ENCODE measurements at regions not wholly inside any gene's neighbourhood (a gene's known extent, or its start where the extent isn't known, plus 50 kb on each side); places are given as distances from the start of the nearest gene placed in this dataset.
A peak's percentile ranks its signal among the peaks of the same experiment; 100 is the strongest.
"Not testable (repeated sequence)": the region's sequence is repeated elsewhere in the genome, so short reads cannot be mapped to it uniquely, and the experiment has no call there.

DNA sequence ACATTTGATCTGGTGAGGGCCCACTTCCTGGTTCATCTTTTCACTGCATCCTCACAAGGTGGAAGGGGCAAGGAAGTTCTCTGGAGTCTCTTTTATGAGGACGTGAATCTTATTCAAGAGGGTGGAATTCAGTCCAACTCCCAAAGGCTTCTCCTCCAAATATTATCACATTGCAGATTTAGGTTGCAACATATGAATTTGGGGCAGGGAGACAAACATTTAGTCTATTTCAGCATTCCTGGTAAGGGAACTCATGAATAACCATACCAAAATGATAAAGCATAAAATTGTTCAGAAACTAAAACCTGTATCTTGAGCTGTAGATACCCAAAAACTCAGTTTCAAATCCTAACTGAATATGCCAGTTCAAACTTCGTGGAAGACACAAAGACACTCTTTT is 246.8 kb downstream of the QDPR start:
- Mint-ChIP-seq H3K27me3 (peaks cover 44% of the 10 kb centered on the region), H3K4me1 (no peaks in the 10 kb centered on the region), H3K27ac (no peak overlapping the region), H3K9me3 (no peaks in the 10 kb centered on the region), H3K36me3 (ENCODE audit: low read depth) (no peaks in the 10 kb centered on the region), H3K4me3 (no peak overlapping the region)
- ATAC-seq (replicated peaks) = no peak

DNA sequence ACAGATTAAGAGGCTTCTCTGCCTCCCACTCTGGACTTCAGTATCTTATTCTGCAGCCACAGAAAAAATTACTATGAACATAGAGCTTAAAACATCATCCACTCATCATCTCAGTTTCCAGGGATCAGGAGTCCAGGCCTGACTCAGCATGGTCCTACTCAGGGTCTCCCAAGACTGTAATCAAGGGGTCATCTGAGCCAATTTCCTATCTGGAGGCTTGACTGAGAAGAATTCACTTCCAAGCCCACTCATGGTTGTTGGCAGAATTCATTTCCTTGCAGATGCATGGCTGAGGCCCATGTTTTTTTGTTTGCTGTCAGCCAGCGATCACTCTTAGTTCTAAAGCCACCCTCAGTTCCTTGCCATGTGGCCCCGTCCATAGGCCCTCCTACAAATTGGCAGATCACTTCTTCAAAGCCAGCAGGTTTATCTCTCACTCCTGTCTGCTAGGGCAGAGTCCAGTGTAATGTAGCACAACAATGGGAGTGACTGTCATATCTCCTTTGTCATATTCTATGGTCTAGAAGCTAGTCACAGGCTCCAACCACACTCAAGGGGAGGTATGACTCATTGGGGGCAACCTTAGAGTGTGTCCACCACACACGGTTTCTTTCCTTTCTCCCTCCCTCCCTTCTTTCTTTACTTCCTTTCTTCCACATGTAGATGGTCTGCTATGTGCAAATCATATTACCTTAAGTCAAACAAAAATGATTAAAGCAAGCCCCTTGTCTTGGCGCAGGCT is 251.6 kb downstream of the QDPR start:
- Mint-ChIP-seq H3K36me3 (ENCODE audit: low read depth) (no peaks in the 10 kb centered on the region), H3K27me3 (peaks cover 17% of the 10 kb centered on the region), H3K9me3 (no peaks in the 10 kb centered on the region), H3K4me1 (no peaks in the 10 kb centered on the region), H3K4me3 (no peak overlapping the region), H3K27ac (no peak overlapping the region)
- ATAC-seq (replicated peaks) = peak; percentile 71

DNA sequence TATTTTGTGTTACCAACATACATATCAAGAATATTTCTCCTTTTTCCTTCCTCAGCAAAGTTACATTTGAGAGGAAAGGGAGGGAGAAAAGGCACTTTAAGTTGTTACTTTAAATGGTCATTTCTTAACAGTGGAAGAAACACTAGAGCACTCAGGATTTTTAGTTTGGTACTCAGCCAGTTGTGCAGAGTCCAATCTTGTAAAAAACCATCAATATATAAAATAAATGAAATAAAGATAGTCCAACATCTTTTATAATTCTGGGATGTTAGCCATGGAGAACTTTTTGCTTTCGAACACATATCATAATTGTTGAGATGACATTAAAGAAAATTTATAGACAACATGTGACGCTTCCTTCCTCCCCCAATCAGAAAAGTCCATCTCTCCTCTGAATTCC is 253.8 kb downstream of the QDPR start:
- ATAC-seq (replicated peaks) = no peak
- Mint-ChIP-seq H3K36me3 (ENCODE audit: low read depth) (no peaks in the 10 kb centered on the region), H3K27ac (no peak overlapping the region), H3K4me3 (no peak overlapping the region), H3K27me3 (peaks cover 19% of the 10 kb centered on the region), H3K9me3 (no peaks in the 10 kb centered on the region), H3K4me1 (no peaks in the 10 kb centered on the region)

DNA sequence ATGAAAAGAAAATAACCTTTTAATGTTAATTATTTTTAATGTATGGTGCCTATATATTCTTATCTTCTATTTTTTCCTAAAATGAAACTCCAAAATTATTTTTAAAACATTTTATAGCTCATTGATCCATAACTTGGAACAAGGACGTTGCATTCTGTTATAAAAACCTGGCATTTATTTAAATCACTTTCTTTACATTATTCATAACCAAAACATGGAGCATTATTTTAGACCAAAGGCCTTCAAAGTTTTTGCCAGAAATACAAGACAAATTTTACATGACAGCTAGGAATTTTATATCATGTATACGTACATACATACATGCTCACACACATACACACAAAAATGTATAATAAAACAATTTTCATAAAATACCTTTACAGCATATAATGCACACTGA is 259.8 kb downstream of the QDPR start:
- Mint-ChIP-seq H3K36me3 (ENCODE audit: low read depth) (no peaks in the 10 kb centered on the region), H3K27ac (no peak overlapping the region), H3K27me3 (peaks cover 28% of the 10 kb centered on the region), H3K9me3 (no peaks in the 10 kb centered on the region), H3K4me1 (no peaks in the 10 kb centered on the region), H3K4me3 (no peak overlapping the region)
- no peak for ATAC-seq (replicated peaks)

DNA sequence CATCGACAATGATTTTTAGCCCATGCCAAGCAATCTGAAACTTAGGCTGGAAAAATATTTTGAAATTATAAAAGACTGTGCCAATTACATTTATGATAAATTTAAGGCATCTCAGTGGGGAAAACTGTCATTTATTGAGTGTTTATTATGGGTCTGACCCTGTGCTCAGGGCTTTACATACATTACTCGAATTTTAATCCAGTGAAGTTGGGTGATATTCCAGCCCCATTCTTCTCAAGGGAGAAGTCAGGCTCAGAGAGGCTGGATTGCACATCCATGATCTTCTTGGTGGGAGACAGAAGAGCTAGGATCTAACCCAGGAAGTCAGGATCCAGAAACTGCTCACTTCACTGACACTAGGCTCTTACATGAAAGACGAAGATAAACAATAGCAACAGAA is 260.8 kb downstream of the QDPR start:
- Mint-ChIP-seq H3K27ac (no peak overlapping the region), H3K36me3 (ENCODE audit: low read depth) (no peaks in the 10 kb centered on the region), H3K27me3 (peaks cover 30% of the 10 kb centered on the region), H3K4me1 (no peaks in the 10 kb centered on the region), H3K4me3 (no peak overlapping the region), H3K9me3 (no peaks in the 10 kb centered on the region)
- ATAC-seq (replicated peaks) = no peak

DNA sequence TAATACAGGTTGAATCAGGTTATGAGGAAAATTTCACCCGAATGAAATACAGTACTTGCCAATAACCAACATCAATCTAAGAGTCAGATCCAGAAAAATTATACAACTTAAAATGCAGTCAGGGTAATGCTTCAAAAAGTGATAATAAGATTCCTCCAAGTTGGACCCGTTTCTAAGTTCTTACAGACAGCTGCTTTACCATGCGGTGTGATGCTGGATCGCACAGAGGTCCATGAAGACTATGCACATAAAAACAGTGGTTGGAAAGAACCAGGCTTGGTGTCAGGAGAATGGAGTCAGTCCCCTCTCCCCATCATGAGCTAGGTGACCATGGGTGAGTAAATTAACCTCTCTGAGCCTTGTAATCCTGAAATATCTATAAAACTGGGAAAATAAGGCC is 261.3 kb downstream of the QDPR start:
- H3K27me3 Mint-ChIP-seq = peaks cover 28% of the 10 kb centered on the region
- no peaks in the 10 kb centered on the region for H3K4me1 Mint-ChIP-seq
- H3K36me3 Mint-ChIP-seq (ENCODE audit: low read depth) = no peaks in the 10 kb centered on the region
- no peaks in the 10 kb centered on the region for H3K9me3 Mint-ChIP-seq
- H3K27ac Mint-ChIP-seq = no peak overlapping the region
- no peak for ATAC-seq (replicated peaks)
- H3K4me3 Mint-ChIP-seq = no peak overlapping the region

DNA sequence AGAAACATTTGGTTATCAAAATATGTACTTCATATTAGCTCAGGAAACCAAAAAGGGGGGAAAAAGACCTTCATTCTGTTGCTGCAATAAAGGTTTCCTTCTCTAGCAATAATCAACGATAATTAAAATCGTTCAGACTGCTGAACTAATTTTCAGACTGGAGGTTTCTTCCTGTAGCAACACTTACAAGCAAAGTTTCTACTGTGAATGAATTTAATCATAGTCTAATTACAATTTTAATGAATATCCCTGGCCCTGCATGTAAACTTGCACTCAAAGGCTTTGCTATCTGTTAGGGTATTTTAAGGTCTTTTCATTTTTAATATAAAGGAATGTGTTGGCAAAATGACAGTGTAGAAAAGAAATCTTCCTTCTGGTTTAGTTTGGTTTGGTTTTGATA is 265.2 kb downstream of the QDPR start:
- Mint-ChIP-seq H3K27me3 (peaks cover 24% of the 10 kb centered on the region), H3K4me3 (no peak overlapping the region), H3K9me3 (no peaks in the 10 kb centered on the region), H3K27ac (no peak overlapping the region), H3K4me1 (no peaks in the 10 kb centered on the region), H3K36me3 (ENCODE audit: low read depth) (no peaks in the 10 kb centered on the region)
- no peak for ATAC-seq (replicated peaks)

DNA sequence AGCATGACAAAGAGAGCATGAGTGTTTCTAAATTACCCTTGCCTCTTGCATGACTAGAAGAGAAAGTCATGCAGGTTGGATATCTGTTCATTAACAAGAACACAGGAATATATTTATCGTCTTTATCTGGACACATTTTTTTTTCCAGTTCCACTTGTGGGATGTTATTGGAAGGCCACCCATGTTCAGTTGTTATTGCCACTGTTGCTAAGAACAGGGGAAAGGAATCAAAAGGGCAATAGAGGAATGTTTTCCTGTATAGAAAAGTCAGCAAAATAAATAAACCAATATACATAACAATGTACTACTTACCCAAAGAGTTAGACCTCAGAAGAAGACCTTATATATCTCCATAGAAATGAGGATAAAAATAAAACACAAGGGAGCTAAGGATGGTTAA is 270.1 kb downstream of the QDPR start:
- Mint-ChIP-seq H3K27ac (no peak overlapping the region), H3K9me3 (peaks cover 5% of the 10 kb centered on the region), H3K4me3 (no peak overlapping the region), H3K36me3 (ENCODE audit: low read depth) (no peaks in the 10 kb centered on the region), H3K4me1 (no peaks in the 10 kb centered on the region), H3K27me3 (peaks cover 13% of the 10 kb centered on the region)
- no peak for ATAC-seq (replicated peaks)

DNA sequence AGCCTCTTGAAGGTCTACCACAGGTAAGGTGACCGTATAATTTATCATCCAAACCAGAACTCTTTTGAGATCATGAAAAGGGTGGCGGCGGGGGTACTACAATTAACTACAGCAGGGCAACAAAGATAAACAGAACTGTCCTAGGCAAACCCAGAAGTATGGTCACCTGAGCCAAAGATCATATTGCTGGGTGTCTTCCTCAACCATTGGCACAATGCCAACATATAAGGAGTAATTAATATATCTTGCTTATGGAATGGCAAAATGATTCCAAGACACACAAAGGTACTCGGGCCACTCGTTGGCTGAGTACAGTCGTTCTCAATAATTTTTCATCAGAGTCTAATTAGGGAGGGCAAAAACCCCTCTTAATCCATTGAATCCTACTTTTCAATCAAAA is 273.3 kb downstream of the QDPR start:
- peaks cover 9% of the 10 kb centered on the region for H3K27me3 Mint-ChIP-seq
- ATAC-seq (replicated peaks) = no peak
- no peak overlapping the region for H3K27ac Mint-ChIP-seq
- H3K36me3 Mint-ChIP-seq (ENCODE audit: low read depth) = no peaks in the 10 kb centered on the region
- no peaks in the 10 kb centered on the region for H3K4me1 Mint-ChIP-seq
- H3K4me3 Mint-ChIP-seq = no peak overlapping the region
- H3K9me3 Mint-ChIP-seq = peaks cover 5% of the 10 kb centered on the region

DNA sequence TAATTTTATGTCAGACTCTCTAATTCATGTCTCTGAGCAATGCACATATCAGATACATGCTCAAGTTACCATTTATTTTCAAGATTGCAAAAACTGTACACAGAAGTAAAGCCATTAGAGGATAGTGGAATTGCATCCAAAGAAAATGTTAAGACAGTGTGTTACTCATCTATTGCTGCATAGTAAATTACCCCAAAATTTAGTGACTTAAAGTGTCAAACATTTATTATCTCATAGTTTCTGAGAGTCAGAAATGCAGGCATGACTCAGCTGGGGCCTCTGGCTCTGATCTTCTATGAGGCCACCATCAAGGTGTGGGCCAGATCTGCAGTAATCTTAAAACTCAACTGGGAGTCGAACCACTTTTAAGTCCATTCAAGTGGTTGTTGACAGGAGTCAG is 275.2 kb downstream of the QDPR start:
- peaks cover 5% of the 10 kb centered on the region for H3K9me3 Mint-ChIP-seq
- no peak overlapping the region for H3K4me3 Mint-ChIP-seq
- no peaks in the 10 kb centered on the region for H3K36me3 Mint-ChIP-seq (ENCODE audit: low read depth)
- no peak overlapping the region for H3K27ac Mint-ChIP-seq
- no peaks in the 10 kb centered on the region for H3K4me1 Mint-ChIP-seq
- H3K27me3 Mint-ChIP-seq = peaks cover 17% of the 10 kb centered on the region
- no peak for ATAC-seq (replicated peaks)

DNA sequence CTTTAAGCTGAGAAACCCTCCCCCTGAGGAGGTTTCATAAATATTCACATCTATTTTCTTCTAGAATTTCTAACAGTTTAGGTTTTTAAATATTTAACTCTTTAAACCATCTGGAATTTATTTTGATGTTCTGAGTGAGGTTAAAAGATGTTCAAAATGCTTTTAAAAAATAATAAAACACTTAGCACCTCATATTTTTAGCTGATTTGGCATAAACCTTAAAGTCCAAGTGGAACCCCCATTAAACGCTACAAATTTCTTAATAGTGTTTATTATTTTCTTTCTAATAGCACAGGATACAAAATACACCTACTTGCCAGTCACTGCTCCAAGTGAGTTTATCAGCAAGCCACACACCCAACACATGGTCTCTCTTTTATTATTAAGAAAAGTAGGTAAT is 277.2 kb downstream of the QDPR start:
- Mint-ChIP-seq H3K36me3 (ENCODE audit: low read depth) (no peaks in the 10 kb centered on the region), H3K27ac (no peak overlapping the region), H3K27me3 (peaks cover 19% of the 10 kb centered on the region), H3K9me3 (peaks cover 5% of the 10 kb centered on the region), H3K4me1 (no peaks in the 10 kb centered on the region), H3K4me3 (no peak overlapping the region)
- ATAC-seq (replicated peaks) = no peak

DNA sequence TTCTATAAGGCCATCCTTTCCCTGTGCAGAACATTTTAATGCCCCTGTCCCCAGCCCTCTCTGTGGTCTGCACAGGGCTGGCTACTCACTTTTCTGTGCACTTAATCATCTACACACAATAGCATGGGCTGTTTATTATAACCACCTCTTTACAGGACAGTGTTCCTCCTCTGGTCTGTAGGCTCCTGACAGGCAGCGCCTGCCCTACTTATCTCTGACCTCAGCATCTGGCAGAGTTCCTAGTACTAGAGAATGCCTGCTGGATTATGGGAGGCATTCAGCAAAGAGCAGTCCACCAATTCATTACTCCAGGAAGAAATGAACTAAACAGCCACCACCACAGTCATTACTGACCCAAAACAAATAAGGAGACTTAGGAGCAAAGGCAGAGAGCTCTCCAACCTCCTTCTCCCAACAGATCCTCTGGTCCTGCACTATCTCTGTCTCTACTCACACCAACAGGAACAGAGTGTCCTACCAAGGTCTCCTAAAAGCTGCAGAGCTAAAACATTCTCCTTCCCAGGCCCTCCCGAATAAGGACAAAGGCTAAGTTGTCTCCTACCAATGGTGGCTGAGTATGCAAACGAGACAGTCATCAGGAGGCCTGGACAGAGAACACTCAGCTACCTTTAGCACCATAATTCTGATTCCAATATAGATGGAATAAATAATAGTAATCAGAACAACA is 279.2 kb downstream of the QDPR start:
- no peak for ATAC-seq (replicated peaks)
- H3K4me3 Mint-ChIP-seq = no peak overlapping the region

DNA sequence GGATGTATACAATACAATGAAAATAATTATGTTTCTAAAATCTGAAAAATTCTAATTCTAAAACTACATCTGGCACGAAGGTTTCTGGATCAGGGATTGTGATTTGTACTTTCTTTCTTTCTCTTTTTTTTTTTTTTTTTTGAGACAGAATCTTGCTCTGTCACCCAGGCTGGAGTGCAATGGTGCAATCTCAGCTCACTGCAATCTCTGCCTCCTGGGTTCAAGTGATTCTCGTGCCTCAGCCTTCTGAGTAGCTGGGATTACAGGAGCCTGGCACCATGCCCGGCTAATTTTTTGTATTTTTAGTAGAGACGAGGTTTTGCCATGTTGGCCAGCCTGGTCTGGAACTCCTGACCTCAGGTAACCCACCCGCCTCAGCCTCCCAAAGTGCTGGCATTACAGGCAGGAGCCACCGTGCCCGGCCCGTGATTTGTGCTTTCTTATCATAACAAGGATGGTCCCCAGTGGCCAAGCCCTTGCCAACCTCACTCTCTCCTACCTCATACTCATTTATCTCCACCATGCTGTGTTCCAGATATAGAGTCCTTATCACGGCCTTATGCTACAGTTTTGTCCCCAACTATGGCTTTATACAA is 279.9 kb downstream of the QDPR start:
- not testable (repeated sequence) for H3K27ac Mint-ChIP-seq

More for the DNA sequence above, 279.2 kb downstream of the QDPR start:
- Mint-ChIP-seq H3K27me3 (peaks cover 25% of the 10 kb centered on the region), H3K36me3 (ENCODE audit: low read depth) (no peaks in the 10 kb centered on the region), H3K9me3 (peaks cover 4% of the 10 kb centered on the region), H3K4me1 (no peaks in the 10 kb centered on the region), H3K27ac (no peak overlapping the region)

DNA sequence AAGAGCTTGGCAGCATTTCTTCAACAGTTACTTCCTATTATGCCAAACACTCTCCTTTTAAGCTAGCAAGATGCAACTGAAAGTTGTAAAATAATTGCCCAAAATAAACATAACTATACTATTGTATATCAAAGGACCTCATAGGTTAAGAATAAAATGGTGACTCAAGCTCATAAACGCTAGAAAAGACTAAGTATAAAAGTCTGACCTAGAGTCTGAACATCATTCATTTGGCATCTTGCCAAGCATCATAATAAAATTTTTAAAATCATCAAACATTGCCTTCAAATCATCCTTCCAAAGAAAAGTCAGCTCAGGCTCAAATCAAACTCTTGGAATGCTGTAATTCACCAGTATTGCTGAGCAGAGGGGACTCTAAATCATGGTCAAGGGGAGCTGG is 281.2 kb downstream of the QDPR start:
- H3K27ac Mint-ChIP-seq = no peak overlapping the region
- H3K9me3 Mint-ChIP-seq = no peaks in the 10 kb centered on the region
- no peaks in the 10 kb centered on the region for H3K4me1 Mint-ChIP-seq
- H3K4me3 Mint-ChIP-seq = no peak overlapping the region
- no peak for ATAC-seq (replicated peaks)
- H3K27me3 Mint-ChIP-seq = peaks cover 21% of the 10 kb centered on the region
- no peaks in the 10 kb centered on the region for H3K36me3 Mint-ChIP-seq (ENCODE audit: low read depth)

More for the DNA sequence above, 279.9 kb downstream of the QDPR start:
- not testable (repeated sequence) for H3K9me3 Mint-ChIP-seq; H3K4me3 Mint-ChIP-seq; H3K4me1 Mint-ChIP-seq; H3K36me3 Mint-ChIP-seq (ENCODE audit: low read depth); ATAC-seq (replicated peaks)
- H3K27me3 Mint-ChIP-seq = peaks cover 21% of the 10 kb centered on the region

DNA sequence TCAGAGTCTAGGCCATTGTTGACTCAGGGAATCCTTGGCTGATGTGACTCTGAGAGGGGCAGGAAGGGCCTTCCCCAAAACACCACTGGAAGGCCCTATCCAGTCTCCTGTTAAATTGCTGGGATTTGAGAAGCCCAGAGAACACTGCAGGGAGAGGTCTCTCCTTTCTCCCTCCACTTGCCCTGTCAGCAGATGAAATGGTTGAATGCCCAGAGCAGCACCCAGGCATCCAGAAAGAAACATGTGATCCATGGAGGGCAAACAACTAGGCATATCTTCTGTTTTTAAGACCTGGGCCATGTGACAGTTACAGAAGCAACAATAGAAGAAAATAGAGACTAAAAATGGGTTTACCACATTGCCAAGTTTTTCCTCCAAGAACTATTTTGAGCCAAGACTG is 291.1 kb downstream of the QDPR start:
- peaks cover 7% of the 10 kb centered on the region for H3K9me3 Mint-ChIP-seq
- no peaks in the 10 kb centered on the region for H3K4me1 Mint-ChIP-seq
- H3K4me3 Mint-ChIP-seq = no peak overlapping the region
- no peak for ATAC-seq (replicated peaks)
- H3K27ac Mint-ChIP-seq = no peak overlapping the region
- no peaks in the 10 kb centered on the region for H3K27me3 Mint-ChIP-seq
- H3K36me3 Mint-ChIP-seq (ENCODE audit: low read depth) = no peaks in the 10 kb centered on the region

All from activated T-helper 17 cell treated with anti-CD3 and anti-CD28 coated beads, Interleukin-2, amount 50 U/mL, for 72 hours (primary cell).